PC-3 (cell line): ENCODE measurements at regions not wholly inside any gene's neighbourhood (a gene's known extent, or its start where the extent isn't known, plus 50 kb on each side); places are given as distances from the start of the nearest gene placed in this dataset.

Experiments
- ATAC-seq: fragments of 200-7000 bp; cut with Tn5 transposase; 2 replicates; pipeline ENCODE4 v1.9.1; 2020; ENCODE audit warnings: mild to moderate bottlenecking, moderate library complexity
- BruUV-seq: library from RNA; stranded (reverse); fragments of 400-500 nt; replicated peaks from 2 replicates; lab custom pipeline; 2021; lab: Mats Ljungman, UMichigan
- CTCF ChIA-PET: fragments of 300-600 bp; sonication (Branson Sonifier 250); formaldehyde crosslinking; loops from one replicate; lab custom pipeline; 2022; ENCODE audit warnings: antibody characterized with exemption; lab: Charles Lee
- POLR2A ChIA-PET: fragments of 300-600 bp; sonication (Branson Sonifier 250); formaldehyde crosslinking; loops from one replicate; lab custom pipeline; 2022; ENCODE audit warnings: antibody characterized with exemption; ENCODE audit not compliant: unreplicated experiment; lab: Charles Lee
- DNase-seq: peaks from one replicate; pipeline ENCODE4 v3.0.0-alpha.2; 2015
- H2AFZ ChIP-seq: fragments of 300-600 bp; sonication (generic); 2 replicates; pipeline ENCODE4 v1.6.0; 2016; ENCODE audit warnings: antibody characterized with exemption, low read length
- H3F3A ChIP-seq: fragments of 300-600 bp; sonication (generic); one replicate; pipeline ENCODE4 v1.6.0; 2017; ENCODE audit warnings: antibody characterized with exemption, low read length, control low read depth, mild to moderate bottlenecking; ENCODE audit not compliant: unreplicated experiment
- H3K27ac ChIP-seq: fragments of 300-600 bp; sonication (generic); 2 replicates; pipeline ENCODE4 v1.5.1; 2016; ENCODE audit warnings: mild to moderate bottlenecking, low read length
- H3K27me3 ChIP-seq: fragments of 300-600 bp; sonication (generic); 2 replicates; pipeline ENCODE4 v1.6.1; 2016; ENCODE audit warnings: low read length, mixed read lengths
- H3K36me3 ChIP-seq: fragments of 300-600 bp; sonication (generic); 2 replicates; pipeline ENCODE4 v1.6.1; 2016; ENCODE audit warnings: low read depth, mixed run types, low read length, mixed read lengths
- H3K4me1 ChIP-seq: fragments of 300-600 bp; sonication (generic); 2 replicates; pipeline ENCODE4 v1.5.1; 2016; ENCODE audit warnings: low read length; ENCODE audit not compliant: insufficient read depth
- H3K4me2 ChIP-seq: fragments of 300-600 bp; sonication (generic); 2 replicates; pipeline ENCODE4 v1.6.0; 2016; ENCODE audit warnings: low read length
- H3K4me3 ChIP-seq: fragments of 300-600 bp; sonication (generic); 2 replicates; pipeline ENCODE4 v1.5.1; 2016; ENCODE audit warnings: mild to moderate bottlenecking, low read length, mixed read lengths
- H3K79me2 ChIP-seq: fragments of 300-600 bp; sonication (generic); 2 replicates; pipeline ENCODE4 v1.6.1; 2017; ENCODE audit warnings: low read length, mixed read lengths
- H3K9ac ChIP-seq: fragments of 300-600 bp; sonication (generic); 2 replicates; pipeline ENCODE4 v1.6.0; 2016; ENCODE audit warnings: mild to moderate bottlenecking, low read length
- H3K9me2 ChIP-seq: fragments of 300-600 bp; sonication (generic); replicated peaks from 2 replicates; pipeline ENCODE4 v1.6.1; 2016; ENCODE audit warnings: mixed run types, low read length, mixed read lengths
- H3K9me3 ChIP-seq: fragments of 300-600 bp; sonication (generic); 2 replicates; pipeline ENCODE4 v1.6.1; 2016; ENCODE audit warnings: low read length, mixed read lengths
- H4K20me1 ChIP-seq: fragments of 300-600 bp; sonication (generic); 2 replicates; pipeline ENCODE4 v1.6.1; 2016; ENCODE audit warnings: low read length, mixed read lengths
- EZH2 ChIP-seq: fragments of 300-600 bp; sonication (generic); IDR thresholded peaks from one replicate; pipeline ENCODE4 v1.6.1; 2017; ENCODE audit warnings: antibody characterized with exemption, mild to moderate bottlenecking, low read length; ENCODE audit not compliant: unreplicated experiment
- EZH2phosphoT487 ChIP-seq: fragments of 300-600 bp; sonication (generic); IDR thresholded peaks from 2 replicates; pipeline ENCODE4 v1.6.1; 2018; ENCODE audit warnings: mild to moderate bottlenecking, antibody characterized with exemption, low read length, borderline replicate concordance
- intact Hi-C: fragments of 100-400 bp; cut with micrococcal nuclease; formaldehyde crosslinking; loops from 2 replicates; pipeline ENCODE4 v1.9.0; 2023
- TF ChIP-seq, protein P1 (sequence below): fragments of 300-600 bp; sonication (generic); conservative IDR thresholded peaks from 2 replicates; pipeline ENCODE4 v1.5.1; 2017; ENCODE audit warnings: antibody characterized with exemption, low read depth, mild to moderate bottlenecking, low read length

DNA sequence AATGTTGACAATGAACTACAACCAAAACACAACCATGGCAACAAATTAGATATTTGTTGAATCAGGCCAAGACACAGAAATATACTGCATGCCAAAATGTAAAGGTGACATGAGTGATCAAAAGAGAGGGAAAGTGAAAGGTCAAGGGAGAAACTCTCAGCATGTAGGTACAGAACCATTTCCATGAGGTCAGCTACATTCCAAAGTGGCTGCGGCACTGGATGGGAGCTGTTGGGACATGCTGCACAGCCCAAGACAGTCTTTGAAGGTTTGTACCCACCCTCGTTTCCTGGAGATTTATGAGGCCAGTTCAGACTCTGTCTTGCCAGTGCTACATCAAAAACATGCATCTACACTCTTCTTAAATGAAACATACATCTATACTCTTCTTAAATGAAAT is 579.9 kb downstream of the BMP2 start:
- peak overlapping the region; percentile 24; the same call in 1 of the 2 replicates for H3K27ac ChIP-seq
- no peak for ATAC-seq

DNA sequence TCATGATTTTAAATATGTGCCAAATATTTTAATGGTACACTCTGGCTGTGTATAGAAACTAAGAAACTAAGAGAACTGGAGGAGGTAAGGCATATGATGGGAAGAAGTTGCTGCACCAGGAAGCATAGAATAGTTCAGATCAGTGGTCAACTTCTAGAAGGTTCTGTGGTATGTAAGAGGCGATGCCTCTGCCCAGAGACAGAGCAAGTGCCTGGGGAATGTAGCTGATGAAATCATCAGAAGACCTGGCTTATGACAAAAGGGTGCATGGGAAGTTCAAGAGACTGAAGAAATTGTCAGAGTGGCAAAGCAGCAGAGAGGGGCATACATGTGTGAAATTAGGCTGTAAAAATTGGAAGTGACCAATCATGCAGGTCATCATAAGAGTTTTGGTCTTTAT is 580.8 kb downstream of the BMP2 start:
- DNase-seq (no peak), ATAC-seq (no peak)
- Histone ChIP-seq H3K4me2 (no peak overlapping the region), H3K36me3 (no peaks in the 10 kb centered on the region), H3F3A (peaks cover 4% of the 10 kb centered on the region), H3K27me3 (peaks cover 18% of the 10 kb centered on the region), H3K27ac (no peak overlapping the region), H3K9me3 (no peaks in the 10 kb centered on the region), H3K9ac (no peak overlapping the region), H3K4me1 (peaks cover 12% of the 10 kb centered on the region), H3K79me2 (no peaks in the 10 kb centered on the region), H2AFZ (no peak overlapping the region), H3K9me2 (no peaks in the 10 kb centered on the region), H4K20me1 (no peaks in the 10 kb centered on the region), H3K4me3 (no peak overlapping the region)
- POLR2A ChIA-PET, result no interaction called here
- BruUV-seq, result no TSS peak
- intact Hi-C loops, result no loop called here
- CTCF ChIA-PET, result no interaction called here
- no peak for TF ChIP-seq EZH2
- TF ChIP-seq EZH2phosphoT487, result no peak
- TF ChIP-seq, protein P1, sequence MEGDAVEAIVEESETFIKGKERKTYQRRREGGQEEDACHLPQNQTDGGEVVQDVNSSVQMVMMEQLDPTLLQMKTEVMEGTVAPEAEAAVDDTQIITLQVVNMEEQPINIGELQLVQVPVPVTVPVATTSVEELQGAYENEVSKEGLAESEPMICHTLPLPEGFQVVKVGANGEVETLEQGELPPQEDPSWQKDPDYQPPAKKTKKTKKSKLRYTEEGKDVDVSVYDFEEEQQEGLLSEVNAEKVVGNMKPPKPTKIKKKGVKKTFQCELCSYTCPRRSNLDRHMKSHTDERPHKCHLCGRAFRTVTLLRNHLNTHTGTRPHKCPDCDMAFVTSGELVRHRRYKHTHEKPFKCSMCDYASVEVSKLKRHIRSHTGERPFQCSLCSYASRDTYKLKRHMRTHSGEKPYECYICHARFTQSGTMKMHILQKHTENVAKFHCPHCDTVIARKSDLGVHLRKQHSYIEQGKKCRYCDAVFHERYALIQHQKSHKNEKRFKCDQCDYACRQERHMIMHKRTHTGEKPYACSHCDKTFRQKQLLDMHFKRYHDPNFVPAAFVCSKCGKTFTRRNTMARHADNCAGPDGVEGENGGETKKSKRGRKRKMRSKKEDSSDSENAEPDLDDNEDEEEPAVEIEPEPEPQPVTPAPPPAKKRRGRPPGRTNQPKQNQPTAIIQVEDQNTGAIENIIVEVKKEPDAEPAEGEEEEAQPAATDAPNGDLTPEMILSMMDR, result no peak

More for the DNA sequence above, 579.9 kb downstream of the BMP2 start:
- intact Hi-C loops, result no loop called here
- no peak overlapping the region for H3K4me3 ChIP-seq
- TF ChIP-seq, protein P1, result no peak
- TF ChIP-seq EZH2, result no peak
- peaks cover 12% of the 10 kb centered on the region for H3K4me1 ChIP-seq
- no peaks in the 10 kb centered on the region for H3K79me2 ChIP-seq
- ChIA-PET POLR2A (no interaction called here), CTCF (no interaction called here)
- no peak for DNase-seq
- H3K9ac ChIP-seq, result no peak overlapping the region
- no peaks in the 10 kb centered on the region for H3K36me3 ChIP-seq
- H3K9me3 ChIP-seq, result no peaks in the 10 kb centered on the region
- BruUV-seq, result no TSS peak
- no peaks in the 10 kb centered on the region for H3K9me2 ChIP-seq
- no peak overlapping the region for H2AFZ ChIP-seq
- H4K20me1 ChIP-seq, result no peaks in the 10 kb centered on the region
- H3F3A ChIP-seq, result peaks cover 4% of the 10 kb centered on the region
- H3K4me2 ChIP-seq, result peak overlapping the region; percentile 34; the same call in 1 of the 2 replicates
- H3K27me3 ChIP-seq, result peaks cover 15% of the 10 kb centered on the region

DNA sequence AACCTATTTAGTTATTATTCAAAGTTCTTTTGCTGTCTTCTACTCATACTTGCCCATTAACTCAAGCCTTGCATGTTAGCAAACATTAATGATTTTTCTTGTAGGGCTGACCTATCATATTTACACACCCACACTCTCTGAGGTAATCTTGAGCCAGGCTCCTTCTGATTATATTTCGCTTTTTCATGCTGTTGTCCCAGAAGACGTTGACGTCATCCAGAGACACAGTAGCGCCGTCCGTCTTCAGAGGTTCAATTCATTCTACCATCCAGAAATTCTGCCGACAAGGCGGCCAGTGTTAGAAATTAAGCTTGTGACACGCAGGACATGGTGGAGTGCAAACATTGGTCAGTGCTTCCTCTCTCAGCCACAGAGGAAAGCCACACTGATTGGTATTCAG is 584.7 kb downstream of the BMP2 start:
- H2AFZ ChIP-seq, result no peak overlapping the region
- BruUV-seq, result no TSS peak
- no peak overlapping the region for H3K4me2 ChIP-seq
- no peak for TF ChIP-seq EZH2phosphoT487
- TF ChIP-seq, protein P1, result no peak
- TF ChIP-seq EZH2, result no peak
- H3K27me3 ChIP-seq, result peaks cover 25% of the 10 kb centered on the region
- no peaks in the 10 kb centered on the region for H3K9me3 ChIP-seq
- ChIA-PET POLR2A (no interaction called here), CTCF (no interaction called here)
- H3K9ac ChIP-seq, result no peak overlapping the region
- H3K4me1 ChIP-seq, result peaks cover 3% of the 10 kb centered on the region
- ATAC-seq (no peak), DNase-seq (no peak)
- H3F3A ChIP-seq, result peaks cover under 1% of the 10 kb centered on the region
- intact Hi-C loops, result no loop called here
- no peaks in the 10 kb centered on the region for H3K9me2 ChIP-seq
- H3K36me3 ChIP-seq, result no peaks in the 10 kb centered on the region
- H4K20me1 ChIP-seq, result no peaks in the 10 kb centered on the region
- H3K27ac ChIP-seq, result no peak overlapping the region
- H3K79me2 ChIP-seq, result no peaks in the 10 kb centered on the region
- no peak overlapping the region for H3K4me3 ChIP-seq
